ENCODE measurements at regions not wholly inside any gene's neighbourhood (a gene's known extent, or its start where the extent isn't known, plus 50 kb on each side); places are given as distances from the start of the nearest gene placed in this dataset.

DNA sequence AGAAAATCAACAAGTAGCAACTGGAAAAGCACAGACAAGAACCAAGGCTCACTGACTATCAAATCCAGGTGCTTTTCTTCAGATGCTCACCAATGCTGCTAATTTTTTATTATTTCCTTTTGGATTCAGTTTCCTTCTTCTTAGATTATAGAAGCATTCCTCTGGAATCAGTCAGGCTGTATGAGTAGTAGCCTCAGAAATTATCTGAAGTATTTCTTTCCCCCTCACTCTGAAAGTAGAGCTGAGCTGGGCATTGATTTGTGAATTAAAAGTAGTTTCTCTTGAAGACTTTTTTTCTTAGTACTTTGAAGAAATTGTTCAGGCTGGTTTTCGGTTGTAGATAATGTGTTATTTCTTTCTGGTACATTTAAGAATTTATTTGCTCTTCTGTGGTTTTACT is 273.7 kb downstream of the NOL4 start:
- DNase-seq = no peak

DNA sequence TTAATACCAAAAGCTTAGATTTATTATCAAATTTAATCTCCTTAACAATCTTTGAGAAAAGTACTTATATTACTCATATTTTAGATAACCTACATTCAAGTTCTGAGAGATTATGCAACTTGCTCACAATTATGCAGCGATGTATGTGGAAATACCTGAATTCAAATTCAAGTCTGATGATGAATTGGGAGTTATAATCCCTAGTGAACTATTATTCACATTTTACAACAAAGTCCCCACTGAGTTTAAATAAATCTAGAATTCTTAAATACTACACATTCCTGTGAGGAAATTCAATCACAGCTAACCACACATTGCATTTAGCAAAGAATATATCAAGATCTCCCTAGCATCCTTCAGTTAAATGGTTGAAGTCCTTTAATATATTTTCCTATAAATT is 278.4 kb downstream of the NOL4 start:
- DNase-seq = no peak

DNA sequence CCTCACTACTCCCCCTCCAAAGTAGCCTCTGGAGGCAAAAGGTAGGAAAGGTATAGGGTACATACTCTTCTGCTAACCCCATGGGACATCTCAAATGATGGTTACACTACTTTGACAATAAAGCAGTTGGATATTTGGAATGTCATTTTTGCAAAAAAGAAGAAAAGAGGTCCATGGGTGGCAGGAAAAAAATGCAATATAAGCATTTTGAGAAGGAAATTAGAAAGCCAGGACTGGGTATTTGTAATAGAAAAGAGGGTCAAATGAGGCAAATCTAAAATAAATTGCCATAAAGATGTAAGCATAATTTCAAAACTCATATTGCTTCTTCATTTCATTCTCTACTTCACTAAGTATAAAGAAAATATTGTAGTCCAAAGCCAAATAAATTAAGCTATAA is 280.2 kb downstream of the NOL4 start:
- DNase-seq = no peak

DNA sequence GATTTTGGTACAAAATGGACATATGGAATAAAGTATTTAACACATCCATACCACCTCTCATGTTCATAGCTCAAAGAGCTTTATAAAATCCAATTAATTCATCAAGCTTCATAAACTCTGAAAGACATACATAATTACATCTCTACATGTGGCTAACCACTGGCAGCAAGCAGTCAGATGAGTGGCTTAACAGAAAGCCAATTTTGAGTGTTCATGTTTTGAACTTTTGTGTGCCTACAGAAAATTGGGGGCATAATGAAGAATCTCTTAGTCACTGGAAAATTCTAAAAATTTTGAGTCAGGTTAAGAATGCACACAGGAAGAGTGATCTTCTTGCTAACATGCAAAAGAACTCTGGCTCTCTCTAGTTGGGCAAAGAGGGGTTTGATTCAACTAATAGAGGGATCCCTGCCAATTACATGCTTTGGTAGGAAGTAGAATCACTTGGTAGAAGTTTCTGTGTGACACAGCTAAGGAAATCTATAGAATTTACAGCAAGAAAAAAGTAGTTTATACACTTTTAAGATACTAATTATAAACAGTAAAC is 287.4 kb downstream of the NOL4 start:
- DNase-seq = no peak

DNA sequence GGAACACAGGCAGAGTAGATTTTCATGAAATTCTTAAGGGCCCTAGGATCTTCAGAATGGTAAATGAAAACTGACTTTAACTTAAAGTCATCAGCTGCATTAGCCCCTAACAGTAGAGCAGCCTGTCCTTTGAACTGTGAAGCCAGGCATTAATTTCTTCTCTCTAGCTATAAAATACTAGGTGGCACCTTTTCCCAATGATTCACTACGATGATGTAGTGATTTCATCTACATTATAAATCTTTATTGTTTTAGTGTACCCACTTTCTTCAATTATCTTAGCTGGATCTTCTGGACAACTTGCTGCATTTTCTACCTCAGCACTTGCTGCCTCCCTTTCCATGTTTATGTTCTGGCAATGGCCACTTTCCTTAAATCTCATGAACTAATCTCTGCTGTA is 290.5 kb downstream of the NOL4 start:
- no peak for DNase-seq

DNA sequence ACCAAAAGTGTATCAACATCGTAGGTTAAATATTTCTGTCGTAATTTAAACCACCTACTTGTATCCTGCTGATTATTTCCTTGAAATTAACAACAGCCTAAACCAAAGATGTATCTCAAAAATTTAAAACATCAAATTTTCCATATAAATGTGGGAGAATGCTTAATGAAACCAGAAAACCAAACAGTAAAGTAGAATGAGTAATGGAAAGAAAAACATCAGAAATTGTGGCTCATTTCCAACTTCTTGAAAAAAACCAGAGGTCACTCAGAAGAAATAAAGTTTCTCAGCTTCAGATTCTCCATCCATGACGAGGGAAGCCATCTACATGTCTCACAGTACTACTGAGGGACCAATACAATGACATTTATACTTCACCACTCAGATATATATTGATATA is 296.5 kb downstream of the NOL4 start:
- DNase-seq = no peak

DNA sequence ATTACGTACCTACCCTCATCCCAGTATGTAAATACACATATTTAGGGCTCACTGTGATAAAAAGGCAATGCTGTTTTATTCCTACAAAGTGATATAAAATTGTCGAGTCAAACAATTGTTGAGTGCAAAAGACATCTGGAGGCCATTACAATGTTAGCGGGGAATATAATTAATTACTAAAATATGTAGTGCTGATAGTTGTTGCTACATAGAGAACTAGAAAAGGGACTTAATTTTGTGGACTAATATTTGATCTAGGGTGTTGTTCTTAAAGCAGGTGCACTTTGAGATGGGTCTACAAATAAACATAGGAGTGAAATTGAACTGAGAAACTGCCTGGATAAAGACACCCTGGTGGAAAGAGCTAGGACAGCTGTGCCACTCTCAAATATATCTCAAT is 300.1 kb downstream of the NOL4 start:
- DNase-seq = no peak

DNA sequence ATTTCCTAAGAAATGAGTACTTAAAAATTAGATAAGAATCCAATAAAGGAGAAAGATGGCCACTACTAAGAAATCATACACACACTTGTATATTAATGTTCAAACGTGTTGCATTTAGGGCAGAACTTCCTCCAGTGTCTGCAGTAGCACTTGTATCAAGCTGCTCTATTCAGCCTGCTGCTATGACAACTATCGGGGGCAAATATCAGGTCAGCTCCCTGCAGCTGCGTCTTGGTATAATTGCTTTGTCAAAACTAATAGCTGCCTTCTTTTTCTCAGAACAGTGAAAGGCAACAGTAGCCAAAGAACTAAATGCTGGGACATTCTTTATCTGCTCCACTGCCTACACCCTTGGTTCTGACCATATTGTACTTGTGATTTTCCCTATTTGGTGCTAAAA is 300.7 kb downstream of the NOL4 start:
- DNase-seq = no peak

DNA sequence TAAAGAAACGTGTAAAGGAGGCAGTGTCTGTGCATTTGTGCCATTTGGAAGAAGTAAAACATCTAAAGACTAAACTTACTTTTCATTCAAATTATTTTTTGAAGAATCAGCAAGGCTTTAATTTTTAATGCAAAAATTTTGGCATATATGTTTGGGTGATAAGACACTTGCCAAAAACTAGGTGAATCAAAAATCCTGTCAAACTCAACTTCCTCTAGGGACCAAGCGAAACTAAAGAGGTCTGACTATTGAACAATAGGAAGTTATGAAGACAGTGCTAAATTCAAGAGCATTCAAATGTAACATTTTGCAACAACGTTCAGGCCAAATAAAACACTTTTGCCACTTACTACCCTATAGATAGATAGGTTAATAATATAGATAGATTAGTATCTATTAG is 306.1 kb downstream of the NOL4 start:
- DNase-seq = no peak

DNA sequence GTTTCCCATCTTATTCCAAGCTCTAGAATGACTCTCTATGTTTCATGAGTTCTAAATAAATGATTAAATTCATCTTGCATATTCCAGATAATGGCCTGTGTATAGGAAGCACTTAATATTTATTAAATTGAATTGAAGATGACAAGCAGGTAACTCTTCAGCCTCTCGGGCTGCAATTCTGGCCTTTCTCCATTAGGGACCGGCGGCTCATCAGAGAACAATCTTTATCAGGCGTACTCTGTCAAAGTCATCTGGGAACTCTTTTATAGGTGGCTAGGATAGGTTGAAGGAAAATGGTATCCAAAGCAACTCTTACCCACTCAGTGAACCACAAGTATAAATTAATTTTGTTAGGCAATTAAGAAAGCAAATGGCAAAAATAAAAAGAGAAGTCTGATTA is 308.5 kb downstream of the NOL4 start:
- DNase-seq = no peak

DNA sequence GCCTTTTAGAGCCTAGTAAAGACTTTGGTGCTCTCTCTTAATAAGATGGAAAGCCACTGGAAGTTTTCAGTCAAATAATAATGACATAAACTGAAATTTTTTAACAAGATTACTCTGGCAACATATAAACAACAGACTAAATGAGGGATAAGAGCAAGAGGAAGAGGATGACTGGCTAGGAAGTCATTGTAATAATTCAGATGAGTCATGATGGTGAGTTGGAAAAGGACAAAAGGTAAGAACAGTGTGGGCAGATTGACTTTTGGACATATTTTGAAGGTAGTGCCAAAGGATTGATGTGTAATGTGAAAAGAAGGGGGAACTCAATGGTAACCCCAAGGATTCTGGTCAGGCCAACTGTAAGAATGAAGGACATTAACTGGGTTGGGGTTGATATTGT is 310.3 kb downstream of the NOL4 start:
- no peak for DNase-seq

DNA sequence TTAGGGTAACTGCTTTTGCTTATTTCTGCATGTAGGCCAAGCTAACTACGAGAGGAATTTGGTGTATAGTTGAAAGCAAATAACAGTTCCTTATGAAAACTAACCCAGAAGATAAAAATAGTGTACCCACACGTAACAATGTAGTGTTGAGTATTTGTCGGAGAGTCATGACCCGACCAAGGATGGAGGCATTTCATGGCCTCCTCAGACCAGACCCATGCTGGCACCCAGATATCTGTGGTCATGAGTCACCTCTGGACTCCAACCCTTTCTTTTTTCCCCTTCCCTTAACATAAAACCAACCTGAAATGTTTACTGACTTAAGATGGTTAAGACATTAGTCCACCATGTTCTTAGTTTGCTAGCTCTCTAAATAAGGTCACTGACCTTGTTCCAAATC is 318.7 kb downstream of the NOL4 start:
- no peak for DNase-seq

DNA sequence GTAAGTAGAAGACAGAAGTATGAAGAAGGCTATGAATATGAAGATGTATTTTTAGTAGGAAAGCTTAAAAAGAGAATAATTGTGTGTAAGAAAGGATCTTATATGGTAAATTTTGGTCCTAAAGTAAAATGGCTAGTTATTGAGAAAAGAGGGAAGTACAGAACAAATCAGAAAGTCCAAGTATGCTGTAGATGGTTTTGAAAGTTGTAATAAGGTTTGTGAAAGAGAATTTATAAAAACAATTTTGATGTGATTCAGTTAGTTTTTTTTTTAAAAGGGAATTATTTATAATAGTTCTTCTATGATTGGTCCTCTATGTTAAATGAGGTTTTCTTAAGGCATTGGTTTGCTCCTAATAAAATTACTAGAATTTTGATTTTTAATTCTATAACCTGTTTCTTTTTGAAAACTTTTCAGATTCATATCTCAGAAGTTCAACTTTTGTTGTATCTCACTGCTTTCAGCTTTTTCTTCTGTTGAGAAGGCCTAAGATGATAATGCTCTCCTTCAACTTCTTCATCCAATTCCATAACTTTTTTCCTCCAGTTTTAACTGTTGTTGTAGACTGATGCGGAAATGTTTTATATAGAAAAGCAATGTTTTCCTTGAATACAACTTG is 322.7 kb downstream of the NOL4 start:
- DNase-seq = peak; percentile 11

DNA sequence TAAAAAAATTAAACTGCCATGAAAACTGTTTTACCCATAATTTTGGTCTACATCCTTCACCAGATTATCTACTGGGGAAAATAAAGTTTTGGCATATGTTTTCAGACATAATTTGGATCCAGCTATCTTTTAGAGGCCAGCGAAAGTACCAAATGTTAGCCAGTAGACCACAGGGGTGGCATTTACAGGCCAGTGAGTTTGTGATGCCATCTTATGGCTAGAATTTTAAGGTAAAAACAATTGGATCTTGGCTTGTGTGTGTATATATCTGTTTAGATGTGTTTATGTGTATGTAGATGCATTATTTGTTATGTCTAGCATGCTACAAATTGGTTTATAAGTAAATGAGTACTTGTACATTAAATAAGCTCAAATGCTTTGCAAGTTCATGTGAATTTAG is 322.6 kb downstream of the ASXL3 start:
- no peak for DNase-seq

DNA sequence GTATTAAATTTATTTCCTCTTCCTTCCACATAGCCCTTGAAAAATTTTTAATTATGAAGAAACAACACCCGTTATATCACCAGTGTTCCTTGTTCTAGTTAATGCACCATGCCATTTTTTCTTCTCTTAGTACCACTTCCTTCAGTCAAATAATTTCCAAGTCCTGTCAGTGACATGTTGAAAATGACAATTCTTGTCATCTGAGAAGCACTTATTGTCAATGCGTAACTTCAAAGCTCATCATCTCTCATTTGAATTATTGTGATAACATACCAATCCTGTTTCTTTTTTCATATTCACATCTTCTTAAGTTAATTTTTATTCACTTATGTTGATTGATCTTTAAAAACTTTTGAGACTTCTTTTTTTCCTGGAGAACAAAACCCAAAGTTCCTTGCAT is 320.4 kb downstream of the ASXL3 start:
- DNase-seq = no peak

DNA sequence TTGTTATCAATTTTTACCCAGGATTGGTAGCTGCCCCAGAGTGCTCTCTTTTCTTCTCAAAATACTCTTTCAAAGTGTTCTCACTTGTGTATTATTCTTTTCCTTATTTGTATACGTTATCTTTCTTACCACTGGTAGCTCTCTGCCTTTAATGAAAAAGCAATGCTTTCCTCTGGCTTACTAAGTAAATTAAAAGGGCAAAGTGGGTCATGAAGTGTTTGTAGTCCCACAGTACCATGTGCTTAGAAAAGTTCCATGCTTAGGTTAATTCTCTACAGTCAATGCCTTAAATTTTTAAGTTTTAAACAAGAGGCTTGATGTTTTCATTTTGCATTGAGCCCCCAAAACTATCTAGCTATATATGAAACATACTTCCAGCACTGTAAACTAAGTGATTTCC is 300.2 kb downstream of the ASXL3 start:
- DNase-seq = no peak

DNA sequence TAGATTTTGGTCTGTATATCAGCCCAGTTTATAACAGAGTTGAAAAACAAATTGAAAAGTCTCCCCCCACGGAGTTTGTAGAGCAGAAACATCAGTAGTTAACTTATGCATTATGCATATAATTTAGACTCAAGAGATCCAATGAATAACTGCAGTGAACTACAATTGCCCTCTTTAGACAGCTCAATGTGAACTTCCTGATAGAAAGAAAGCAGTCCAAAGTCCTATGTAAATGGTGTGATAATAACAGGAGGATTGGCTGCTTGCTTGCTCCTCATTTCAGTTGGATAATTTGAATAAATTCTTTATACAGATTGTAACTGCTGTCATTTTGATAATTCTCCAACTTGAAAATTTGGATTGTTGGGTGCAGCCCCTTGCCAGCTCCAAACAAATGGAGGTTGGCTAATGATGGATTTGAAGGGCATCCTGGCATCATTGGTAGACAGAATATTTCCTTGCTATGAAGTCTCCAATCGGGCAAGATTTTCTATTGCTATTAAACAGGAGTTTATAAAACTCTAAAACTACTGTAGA is 297.1 kb downstream of the ASXL3 start:
- no peak for DNase-seq

DNA sequence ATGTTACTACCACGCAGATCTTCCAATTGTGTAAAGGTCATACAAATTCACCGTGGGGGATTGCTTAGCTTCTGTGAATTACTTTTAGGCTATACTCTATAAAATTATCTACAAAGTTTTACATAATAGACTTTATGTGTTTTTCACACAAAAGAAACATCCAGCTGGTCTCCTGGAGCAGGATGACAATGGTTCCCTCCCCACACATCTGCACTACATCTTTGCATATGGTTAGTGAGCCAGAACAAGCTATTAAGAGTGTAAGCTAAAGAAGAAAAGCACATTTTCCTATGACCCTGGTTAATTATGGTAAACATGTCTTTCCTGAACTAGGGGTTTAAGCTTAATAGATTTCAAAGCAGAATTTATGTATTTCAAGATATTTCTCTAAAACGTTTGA is 295.1 kb downstream of the ASXL3 start:
- DNase-seq = no peak

DNA sequence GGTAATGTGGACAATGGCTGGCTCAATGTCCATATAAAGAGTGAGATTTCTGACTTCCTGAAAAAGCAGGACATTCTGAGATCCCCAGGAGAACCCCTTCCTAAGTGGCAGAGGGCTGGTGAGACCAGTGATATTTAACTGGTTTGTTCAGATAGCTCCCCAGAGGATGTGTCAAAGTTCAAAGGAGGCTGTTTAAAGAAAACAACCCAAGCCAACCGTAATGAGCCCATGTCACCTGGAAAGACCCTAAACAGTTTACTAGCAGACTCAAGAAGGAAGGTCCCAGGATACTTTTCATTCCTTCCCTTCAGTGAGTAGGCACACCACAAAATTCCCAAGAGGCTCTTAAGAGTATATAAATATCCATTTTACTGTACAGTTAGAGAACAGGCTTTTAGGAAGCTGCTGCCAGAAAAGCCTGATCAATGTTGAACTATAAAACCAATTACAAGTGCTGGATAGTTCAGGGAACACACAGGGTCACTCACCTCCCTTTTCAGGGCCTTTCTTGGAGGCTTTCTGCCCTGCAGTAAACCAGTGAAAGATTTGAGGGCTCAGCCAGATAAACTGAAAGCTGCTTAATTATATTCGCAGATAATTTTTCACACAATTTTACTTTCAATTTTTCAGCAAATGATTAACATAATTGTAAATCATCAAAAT is 293.5 kb downstream of the ASXL3 start:
- DNase-seq = no peak

DNA sequence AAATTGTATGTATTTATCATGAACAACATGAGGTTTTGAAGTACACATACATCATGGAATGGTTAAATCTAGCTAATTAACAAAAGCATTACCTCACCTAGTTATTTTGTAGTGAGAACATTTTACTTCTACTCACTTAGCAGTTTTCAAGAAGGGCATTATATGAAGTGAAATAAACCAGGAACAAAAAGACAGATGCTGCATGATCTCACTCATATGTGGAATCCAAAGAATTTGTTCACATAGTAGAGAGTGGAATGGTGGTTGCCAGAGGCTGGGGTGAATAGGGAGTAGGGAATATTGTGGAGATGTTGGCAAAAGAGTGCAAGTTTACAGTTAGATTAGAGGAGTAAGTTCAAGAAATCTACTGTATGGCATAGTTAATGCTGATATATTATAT is 292.0 kb downstream of the ASXL3 start:
- DNase-seq = no peak

DNA sequence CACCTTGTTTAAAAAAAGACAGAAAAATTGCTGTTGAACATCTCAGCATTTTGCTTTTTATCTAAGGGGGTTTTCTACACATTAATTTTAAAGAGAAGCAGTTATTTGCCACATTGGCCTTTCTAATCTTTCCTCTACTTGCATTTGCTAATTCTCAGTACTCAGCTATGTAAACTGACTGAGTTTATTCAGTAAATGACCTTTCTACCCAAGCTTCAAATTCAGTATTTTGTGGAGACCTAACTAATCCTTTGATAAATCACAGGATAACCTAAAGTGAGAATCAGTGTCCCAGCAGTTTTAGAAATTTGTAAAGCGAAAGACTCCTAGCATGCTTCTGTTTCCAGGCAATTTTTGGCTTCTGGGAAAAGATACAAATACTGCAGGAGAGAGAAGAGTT is 288.4 kb downstream of the ASXL3 start:
- no peak for DNase-seq

DNA sequence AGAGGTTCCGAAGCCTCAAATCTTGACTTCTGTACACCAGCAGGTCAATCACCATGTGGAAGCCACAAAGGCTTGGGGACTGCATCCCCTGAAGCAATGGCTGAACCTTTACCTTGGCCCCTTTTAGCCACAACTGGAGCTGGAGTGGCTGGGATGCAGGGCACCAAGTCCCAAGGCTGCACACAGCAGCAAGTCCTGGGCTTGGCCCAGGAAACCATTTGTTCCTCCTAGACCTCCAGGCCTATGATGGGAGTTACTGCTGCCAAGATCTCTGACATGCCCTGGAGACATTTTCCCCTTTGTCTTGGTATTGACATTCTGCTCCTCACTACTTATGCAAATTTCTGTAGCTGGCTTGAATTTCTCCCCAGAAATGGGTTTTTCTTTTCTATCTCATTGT is 285.9 kb downstream of the ASXL3 start:
- DNase-seq = no peak

DNA sequence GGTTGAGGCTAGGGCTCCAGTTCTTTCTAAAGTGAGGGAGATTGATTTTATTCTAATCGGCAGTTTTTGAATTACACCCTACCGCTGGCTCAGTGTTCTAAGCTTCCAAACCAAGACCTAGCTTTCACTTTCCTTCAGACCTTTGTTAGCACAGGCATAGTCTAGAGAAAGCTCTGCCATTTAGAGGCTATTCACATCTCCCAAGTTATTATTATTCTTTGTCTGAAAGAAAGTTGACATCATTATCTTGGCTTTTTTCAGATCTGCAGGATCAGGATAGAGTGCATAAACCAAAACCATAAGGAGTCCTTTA is 276.8 kb downstream of the ASXL3 start:
- DNase-seq = no peak

DNA sequence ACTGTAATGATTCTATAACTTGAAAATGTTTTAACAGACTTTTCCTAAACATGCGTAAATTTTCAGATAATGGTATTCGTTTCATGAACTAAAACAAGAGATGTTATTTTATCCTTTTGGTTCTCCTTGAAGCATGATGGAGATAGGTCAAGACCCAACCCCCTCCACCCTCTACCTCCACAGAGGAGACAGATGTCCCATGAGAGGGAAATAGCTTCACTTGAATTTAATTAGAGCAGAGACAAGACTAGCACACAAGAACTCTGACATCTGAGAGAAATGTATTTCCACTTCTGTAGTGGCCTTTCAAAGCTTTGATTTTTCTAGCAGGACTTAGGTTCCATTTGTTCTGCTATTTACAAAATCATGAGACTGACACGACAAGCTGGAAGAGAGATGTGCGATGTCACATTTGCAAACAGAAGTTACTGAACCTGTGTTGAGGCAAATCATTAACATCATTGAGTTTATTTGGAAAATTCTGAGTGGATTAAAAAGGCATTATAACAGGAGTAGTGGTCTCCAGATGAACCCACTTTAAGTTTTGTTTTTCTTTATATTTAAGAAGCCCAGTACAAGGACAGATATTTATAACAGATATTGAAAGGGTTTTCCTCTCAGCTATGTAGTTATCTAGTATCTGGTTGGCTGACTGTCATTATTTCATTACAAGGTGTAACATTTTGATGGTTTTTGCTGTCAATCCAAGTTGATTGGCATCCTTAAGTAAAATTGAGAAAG is 276.2 kb downstream of the ASXL3 start:
- DNase-seq = no peak
